ENCODE measurements at regions not wholly inside any gene's neighbourhood (a gene's known extent, or its start where the extent isn't known, plus 50 kb on each side); places are given as distances from the start of the nearest gene placed in this dataset.

DNA sequence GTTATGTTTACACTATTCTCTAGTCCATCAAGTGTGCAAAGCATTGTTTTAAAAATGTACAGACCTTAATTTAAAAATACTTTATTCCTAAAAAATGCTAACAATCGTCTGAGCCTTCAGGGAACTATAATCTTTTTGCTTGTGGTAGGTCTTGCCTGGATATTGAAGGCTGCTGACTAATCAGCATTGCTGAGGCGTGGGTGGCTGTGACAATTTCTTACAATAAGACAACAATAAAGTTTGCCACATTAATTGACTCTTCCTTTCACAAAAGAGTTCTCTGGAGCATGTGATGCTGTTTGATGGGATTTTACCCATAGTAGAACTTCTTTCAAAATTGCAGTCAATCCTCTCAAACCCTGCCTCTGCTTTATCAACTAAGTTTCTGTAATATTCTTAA, 384.0 kb upstream of the TGFBR2 start (continued):
- TF ChIP-seq EZH2 (IDR thresholded peaks at IDR 0.05; ENCODE audit: low read depth, unreplicated experiment): no peak

DNA sequence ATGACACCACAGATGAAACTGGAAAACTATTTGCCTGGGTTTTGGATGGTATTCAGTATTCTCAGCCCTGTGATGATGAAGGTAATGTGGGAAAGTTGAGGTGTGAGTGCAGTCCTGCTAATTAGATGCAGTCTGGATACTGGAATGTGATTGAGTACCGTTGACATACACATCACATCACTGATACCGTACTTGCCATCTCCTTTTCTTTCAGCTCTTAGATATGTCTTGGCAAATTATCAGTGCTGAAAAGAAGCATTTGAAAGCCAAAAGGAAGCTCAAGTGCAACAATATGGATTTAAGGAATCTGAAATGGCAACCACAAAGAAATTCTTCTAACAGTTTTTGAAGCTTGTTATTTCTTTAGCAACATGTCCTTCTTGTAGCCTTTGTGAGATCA, 381.4 kb upstream of the TGFBR2 start:
- H3K4me1 ChIP-seq (ENCODE audit: insufficient read depth): no peaks in the 10 kb centered on the region
- no peak for ATAC-seq
- TF ChIP-seq ZNF331 (CRISPR knock-in tag; IDR thresholded peaks at IDR 0.05; ENCODE audit: low read depth) (no peak), ZNF114 (CRISPR knock-in tag; IDR thresholded peaks at IDR 0.05) (no peak), CREB1 (CRISPR knock-in tag; IDR thresholded peaks at IDR 0.05; ENCODE audit: low read depth) (no peak), POLR2AphosphoS5 (IDR thresholded peaks at IDR 0.05; ENCODE audit: low read depth) (no peak), NANOG (IDR thresholded peaks at IDR 0.05; ENCODE audit: borderline replicate concordance) (no peak), EZH2 (IDR thresholded peaks at IDR 0.05; ENCODE audit: low read depth, unreplicated experiment) (no peak), JUNB (IDR thresholded peaks at IDR 0.05; ENCODE audit: unreplicated experiment) (no peak)
- TF ChIP-seq, protein P1, sequence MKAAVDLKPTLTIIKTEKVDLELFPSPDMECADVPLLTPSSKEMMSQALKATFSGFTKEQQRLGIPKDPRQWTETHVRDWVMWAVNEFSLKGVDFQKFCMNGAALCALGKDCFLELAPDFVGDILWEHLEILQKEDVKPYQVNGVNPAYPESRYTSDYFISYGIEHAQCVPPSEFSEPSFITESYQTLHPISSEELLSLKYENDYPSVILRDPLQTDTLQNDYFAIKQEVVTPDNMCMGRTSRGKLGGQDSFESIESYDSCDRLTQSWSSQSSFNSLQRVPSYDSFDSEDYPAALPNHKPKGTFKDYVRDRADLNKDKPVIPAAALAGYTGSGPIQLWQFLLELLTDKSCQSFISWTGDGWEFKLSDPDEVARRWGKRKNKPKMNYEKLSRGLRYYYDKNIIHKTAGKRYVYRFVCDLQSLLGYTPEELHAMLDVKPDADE (IDR thresholded peaks at IDR 0.05): no peak
- TF ChIP-seq, protein P2, sequence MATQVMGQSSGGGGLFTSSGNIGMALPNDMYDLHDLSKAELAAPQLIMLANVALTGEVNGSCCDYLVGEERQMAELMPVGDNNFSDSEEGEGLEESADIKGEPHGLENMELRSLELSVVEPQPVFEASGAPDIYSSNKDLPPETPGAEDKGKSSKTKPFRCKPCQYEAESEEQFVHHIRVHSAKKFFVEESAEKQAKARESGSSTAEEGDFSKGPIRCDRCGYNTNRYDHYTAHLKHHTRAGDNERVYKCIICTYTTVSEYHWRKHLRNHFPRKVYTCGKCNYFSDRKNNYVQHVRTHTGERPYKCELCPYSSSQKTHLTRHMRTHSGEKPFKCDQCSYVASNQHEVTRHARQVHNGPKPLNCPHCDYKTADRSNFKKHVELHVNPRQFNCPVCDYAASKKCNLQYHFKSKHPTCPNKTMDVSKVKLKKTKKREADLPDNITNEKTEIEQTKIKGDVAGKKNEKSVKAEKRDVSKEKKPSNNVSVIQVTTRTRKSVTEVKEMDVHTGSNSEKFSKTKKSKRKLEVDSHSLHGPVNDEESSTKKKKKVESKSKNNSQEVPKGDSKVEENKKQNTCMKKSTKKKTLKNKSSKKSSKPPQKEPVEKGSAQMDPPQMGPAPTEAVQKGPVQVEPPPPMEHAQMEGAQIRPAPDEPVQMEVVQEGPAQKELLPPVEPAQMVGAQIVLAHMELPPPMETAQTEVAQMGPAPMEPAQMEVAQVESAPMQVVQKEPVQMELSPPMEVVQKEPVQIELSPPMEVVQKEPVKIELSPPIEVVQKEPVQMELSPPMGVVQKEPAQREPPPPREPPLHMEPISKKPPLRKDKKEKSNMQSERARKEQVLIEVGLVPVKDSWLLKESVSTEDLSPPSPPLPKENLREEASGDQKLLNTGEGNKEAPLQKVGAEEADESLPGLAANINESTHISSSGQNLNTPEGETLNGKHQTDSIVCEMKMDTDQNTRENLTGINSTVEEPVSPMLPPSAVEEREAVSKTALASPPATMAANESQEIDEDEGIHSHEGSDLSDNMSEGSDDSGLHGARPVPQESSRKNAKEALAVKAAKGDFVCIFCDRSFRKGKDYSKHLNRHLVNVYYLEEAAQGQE (IDR thresholded peaks at IDR 0.05; ENCODE audit: unreplicated experiment): no peak
- TF ChIP-seq, protein P3, sequence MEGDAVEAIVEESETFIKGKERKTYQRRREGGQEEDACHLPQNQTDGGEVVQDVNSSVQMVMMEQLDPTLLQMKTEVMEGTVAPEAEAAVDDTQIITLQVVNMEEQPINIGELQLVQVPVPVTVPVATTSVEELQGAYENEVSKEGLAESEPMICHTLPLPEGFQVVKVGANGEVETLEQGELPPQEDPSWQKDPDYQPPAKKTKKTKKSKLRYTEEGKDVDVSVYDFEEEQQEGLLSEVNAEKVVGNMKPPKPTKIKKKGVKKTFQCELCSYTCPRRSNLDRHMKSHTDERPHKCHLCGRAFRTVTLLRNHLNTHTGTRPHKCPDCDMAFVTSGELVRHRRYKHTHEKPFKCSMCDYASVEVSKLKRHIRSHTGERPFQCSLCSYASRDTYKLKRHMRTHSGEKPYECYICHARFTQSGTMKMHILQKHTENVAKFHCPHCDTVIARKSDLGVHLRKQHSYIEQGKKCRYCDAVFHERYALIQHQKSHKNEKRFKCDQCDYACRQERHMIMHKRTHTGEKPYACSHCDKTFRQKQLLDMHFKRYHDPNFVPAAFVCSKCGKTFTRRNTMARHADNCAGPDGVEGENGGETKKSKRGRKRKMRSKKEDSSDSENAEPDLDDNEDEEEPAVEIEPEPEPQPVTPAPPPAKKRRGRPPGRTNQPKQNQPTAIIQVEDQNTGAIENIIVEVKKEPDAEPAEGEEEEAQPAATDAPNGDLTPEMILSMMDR (conservative IDR thresholded peaks at IDR 0.05; ENCODE audit: low read depth in 2 of 2): no peak
- no peaks in the 10 kb centered on the region for H3K27me3 Mint-ChIP-seq (ENCODE audit: insufficient read depth, low read depth, poor library complexity)
- H3K4me3 ChIP-seq: no peak overlapping the region
- H2AFZ ChIP-seq: no peak overlapping the region
- no peaks in the 10 kb centered on the region for H4K20me1 ChIP-seq (replicated peaks; ENCODE audit: insufficient read depth)
- no peaks in the 10 kb centered on the region for H3K9me3 Mint-ChIP-seq
- no peak for DNase-seq (ENCODE audit: low spot score)
- H3K36me3 Mint-ChIP-seq (ENCODE audit: low read depth): no peaks in the 10 kb centered on the region
- H3K27ac Mint-ChIP-seq: no peak overlapping the region
- no peaks in the 10 kb centered on the region for H3K9me2 ChIP-seq (ENCODE audit: insufficient read depth)
- 0 out of 3 replicates have a peak, but pooled peaks cover 2% of the 10 kb centered on the region for H3K4me1 Mint-ChIP-seq
- H3K4me3 Mint-ChIP-seq: no peak overlapping the region
- H3K27me3 ChIP-seq (ENCODE audit: insufficient read depth): no peaks in the 10 kb centered on the region
- no peak overlapping the region for H3K27ac ChIP-seq (ENCODE audit: low read depth)
- H3K79me2 ChIP-seq (replicated peaks; ENCODE audit: insufficient read depth): no peaks in the 10 kb centered on the region
- H3F3A ChIP-seq (replicated peaks; ENCODE audit: low read depth): no peaks in the 10 kb centered on the region
- H3K4me2 ChIP-seq: no peak overlapping the region
- H3K36me3 ChIP-seq (ENCODE audit: insufficient read depth): no peaks in the 10 kb centered on the region

All from GM23338 (cell line).